Right kidney (tissue), 1 donor: ENCODE measurements at regions not wholly inside any gene's neighbourhood (a gene's known extent, or its start where the extent isn't known, plus 50 kb on each side); places are given as distances from the start of the nearest gene placed in this dataset.

Experiments used
- DNase-seq: peaks from one replicate; pipeline ENCODE4 v3.0.0-alpha.2; 2016

- no peak for DNase-seq
These were observed 568.3 kb upstream of the MEF2C start for GRCh38 chr5:89451263-89451662.

GRCh38 chr5:89450149-89450538, 567.2 kb upstream of the MEF2C start:
- no peak for DNase-seq

GRCh38 chr5:89449392-89450148, 566.6 kb upstream of the MEF2C start:
- no peak for DNase-seq

GRCh38 chr5:89447027-89447426, 564.0 kb upstream of the MEF2C start:
- DNase-seq: no peak

- DNase-seq: no peak
These were observed 562.2 kb upstream of the MEF2C start for GRCh38 chr5:89445106-89445745.

- DNase-seq: no peak
These were observed 561.1 kb upstream of the MEF2C start for GRCh38 chr5:89444088-89444487.

- no peak for DNase-seq
These were observed 560.5 kb upstream of the MEF2C start for GRCh38 chr5:89443508-89443907.

GRCh38 chr5:89441965-89442364, 559.0 kb upstream of the MEF2C start:
- no peak for DNase-seq

GRCh38 chr5:89440670-89441069, 557.7 kb upstream of the MEF2C start:
- DNase-seq: no peak

- DNase-seq: no peak
These were observed 554.8 kb upstream of the MEF2C start for GRCh38 chr5:89437450-89438435.

- DNase-seq: no peak
These were observed 553.5 kb upstream of the MEF2C start for GRCh38 chr5:89436464-89436863.

- no peak for DNase-seq
These were observed 552.4 kb upstream of the MEF2C start for GRCh38 chr5:89435347-89435746.

GRCh38 chr5:89428624-89429023, 545.6 kb upstream of the MEF2C start:
- no peak for DNase-seq

- DNase-seq: no peak
These were observed 542.1 kb upstream of the MEF2C start for GRCh38 chr5:89425062-89425461.

- DNase-seq: no peak
These were observed 538.1 kb upstream of the MEF2C start for GRCh38 chr5:89421035-89421434.

- no peak for DNase-seq
These were observed 535.6 kb upstream of the MEF2C start for GRCh38 chr5:89418407-89419085.

- DNase-seq: no peak
These were observed 535.0 kb upstream of the MEF2C start for GRCh38 chr5:89417990-89418389.

- DNase-seq: no peak
These were observed 534.5 kb upstream of the MEF2C start for GRCh38 chr5:89417515-89417914.

GRCh38 chr5:89411891-89412290, 528.9 kb upstream of the MEF2C start:
- DNase-seq: no peak

GRCh38 chr5:89407054-89407453, 524.1 kb upstream of the MEF2C start:
- DNase-seq: no peak

- no peak for DNase-seq
These were observed 518.7 kb upstream of the MEF2C start for GRCh38 chr5:89401659-89402058.

GRCh38 chr5:89401012-89401411, 518.0 kb upstream of the MEF2C start:
- DNase-seq: no peak
